ENCODE measurements at regions not wholly inside any gene's neighbourhood (a gene's known extent, or its start where the extent isn't known, plus 50 kb on each side); places are given as distances from the start of the nearest gene placed in this dataset.

DNA sequence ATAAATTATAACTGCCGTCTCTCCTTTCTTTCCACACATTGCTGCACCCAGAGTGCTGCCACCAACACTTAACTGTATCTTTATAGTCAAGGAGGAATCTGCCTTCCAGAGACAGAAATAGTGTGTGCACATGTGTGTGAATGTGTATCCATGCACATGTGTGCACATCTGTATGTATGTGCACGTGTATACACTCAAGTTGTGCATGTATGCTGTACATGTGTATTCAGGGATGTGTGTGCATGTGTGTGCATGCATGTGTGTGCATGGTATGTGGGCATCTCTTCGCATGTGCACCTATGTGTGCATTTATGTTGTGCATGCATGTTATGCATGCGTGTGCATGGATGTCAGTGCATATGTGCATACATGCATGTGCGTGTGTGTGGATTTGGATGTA, 253.3 kb downstream of the KLF6 start:
- Histone ChIP-seq H3K27ac (no peak overlapping the region), H3K36me3 (no peaks in the 10 kb centered on the region), H3K27me3 (no peaks in the 10 kb centered on the region), H3K4me1 (peaks cover 26% of the 10 kb centered on the region), H3K4me3 (no peak overlapping the region), H3K9me3 (no peaks in the 10 kb centered on the region)
- no peak for DNase-seq (ENCODE audit: low spot score in 2 of 2)
- 88% methylated on average over 5 of the region's 5 CpGs for WGBS
- no peak for TF ChIP-seq POLR2AphosphoS5 (IDR thresholded peaks at IDR 0.05)
- TF ChIP-seq, protein P1, sequence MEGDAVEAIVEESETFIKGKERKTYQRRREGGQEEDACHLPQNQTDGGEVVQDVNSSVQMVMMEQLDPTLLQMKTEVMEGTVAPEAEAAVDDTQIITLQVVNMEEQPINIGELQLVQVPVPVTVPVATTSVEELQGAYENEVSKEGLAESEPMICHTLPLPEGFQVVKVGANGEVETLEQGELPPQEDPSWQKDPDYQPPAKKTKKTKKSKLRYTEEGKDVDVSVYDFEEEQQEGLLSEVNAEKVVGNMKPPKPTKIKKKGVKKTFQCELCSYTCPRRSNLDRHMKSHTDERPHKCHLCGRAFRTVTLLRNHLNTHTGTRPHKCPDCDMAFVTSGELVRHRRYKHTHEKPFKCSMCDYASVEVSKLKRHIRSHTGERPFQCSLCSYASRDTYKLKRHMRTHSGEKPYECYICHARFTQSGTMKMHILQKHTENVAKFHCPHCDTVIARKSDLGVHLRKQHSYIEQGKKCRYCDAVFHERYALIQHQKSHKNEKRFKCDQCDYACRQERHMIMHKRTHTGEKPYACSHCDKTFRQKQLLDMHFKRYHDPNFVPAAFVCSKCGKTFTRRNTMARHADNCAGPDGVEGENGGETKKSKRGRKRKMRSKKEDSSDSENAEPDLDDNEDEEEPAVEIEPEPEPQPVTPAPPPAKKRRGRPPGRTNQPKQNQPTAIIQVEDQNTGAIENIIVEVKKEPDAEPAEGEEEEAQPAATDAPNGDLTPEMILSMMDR (IDR thresholded peaks at IDR 0.05) = no peak
- no peak for TF ChIP-seq EP300 (IDR thresholded peaks at IDR 0.05)

DNA sequence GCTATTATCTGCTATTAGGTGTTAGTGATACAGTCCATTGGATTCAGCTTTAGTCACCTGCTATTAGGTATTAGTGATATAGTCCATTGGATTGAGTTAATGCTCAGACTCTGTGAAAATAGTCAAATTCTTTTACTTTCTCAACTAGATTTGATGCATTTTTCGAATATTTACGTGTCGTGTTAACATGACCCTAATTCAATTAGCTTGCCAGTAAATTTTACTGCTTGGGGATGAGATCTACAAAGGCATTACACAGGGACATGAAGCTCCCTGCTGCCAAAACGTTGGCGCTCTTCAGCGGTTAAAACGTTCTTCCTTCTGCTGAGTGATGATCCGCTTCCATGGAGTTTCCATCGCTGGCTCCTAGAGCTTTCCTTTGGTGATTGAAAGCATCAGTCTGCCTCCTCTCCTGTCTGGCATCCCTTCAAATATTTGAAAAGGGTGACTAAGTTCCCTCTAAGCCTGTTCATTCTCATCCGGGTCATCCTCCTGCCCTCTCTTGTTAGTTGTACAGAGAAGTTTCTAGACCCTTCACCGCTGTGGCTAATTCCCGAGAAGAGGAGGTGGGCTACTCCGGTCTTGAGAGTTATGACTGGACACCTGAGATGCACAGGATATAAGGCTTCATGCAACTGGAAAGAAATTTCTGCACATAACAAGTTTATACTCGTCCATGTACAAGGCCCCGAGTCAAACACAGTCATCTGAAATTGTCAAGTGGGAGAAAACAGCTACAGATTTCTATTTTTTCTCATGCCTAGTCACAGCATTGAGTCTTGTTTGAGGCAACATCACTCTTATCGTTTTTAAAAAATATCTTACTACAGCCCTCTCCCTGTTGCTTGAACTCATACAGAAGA, 254.0 kb downstream of the KLF6 start:
- WGBS = 86% methylated on average over 16 of the region's 16 CpGs
- DNase-seq (ENCODE audit: low spot score in 2 of 2) = no peak
- TF ChIP-seq EP300 (IDR thresholded peaks at IDR 0.05) = no peak
- no peak for TF ChIP-seq POLR2AphosphoS5 (IDR thresholded peaks at IDR 0.05)
- TF ChIP-seq POLR2A (IDR thresholded peaks at IDR 0.05) = no peak
- TF ChIP-seq, protein P1 (IDR thresholded peaks at IDR 0.05) = no peak
- H3K27ac ChIP-seq = no peak overlapping the region
- no peaks in the 10 kb centered on the region for H3K27me3 ChIP-seq
- peaks cover 32% of the 10 kb centered on the region for H3K4me1 ChIP-seq
- no peaks in the 10 kb centered on the region for H3K9me3 ChIP-seq
- no peaks in the 10 kb centered on the region for H3K36me3 ChIP-seq
- H3K4me3 ChIP-seq = no peak overlapping the region

DNA sequence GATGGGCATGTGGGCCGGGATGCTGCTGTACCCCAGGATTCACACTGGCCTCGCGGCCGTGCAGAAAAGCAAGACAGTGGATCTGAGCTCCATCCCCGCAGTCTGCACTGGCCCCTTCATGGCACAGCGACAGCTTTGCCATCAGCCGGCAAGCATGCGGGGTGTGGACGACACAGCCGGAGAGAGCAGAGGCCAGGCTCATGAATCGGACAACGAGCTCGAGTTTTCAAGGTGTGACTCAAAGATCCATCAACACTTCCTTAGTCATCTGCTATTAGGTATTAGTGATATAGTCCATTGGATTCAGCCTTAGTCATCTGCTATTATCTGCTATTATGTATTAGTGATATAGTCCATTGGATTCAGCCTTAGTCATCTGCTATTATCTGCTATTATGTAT, 254.7 kb downstream of the KLF6 start:
- TF ChIP-seq POLR2AphosphoS5 (IDR thresholded peaks at IDR 0.05) = no peak
- TF ChIP-seq EP300 (IDR thresholded peaks at IDR 0.05) = no peak
- TF ChIP-seq POLR2A (IDR thresholded peaks at IDR 0.05) = no peak
- TF ChIP-seq, protein P1 (IDR thresholded peaks at IDR 0.05) = no peak
- Histone ChIP-seq H3K4me3 (no peak overlapping the region), H3K9me3 (no peaks in the 10 kb centered on the region), H3K4me1 (peaks cover 38% of the 10 kb centered on the region), H3K27ac (no peak overlapping the region), H3K27me3 (no peaks in the 10 kb centered on the region), H3K36me3 (no peaks in the 10 kb centered on the region)
- WGBS = 87% methylated on average over 10 of the region's 13 CpGs
- DNase-seq (ENCODE audit: low spot score in 2 of 2) = no peak

DNA sequence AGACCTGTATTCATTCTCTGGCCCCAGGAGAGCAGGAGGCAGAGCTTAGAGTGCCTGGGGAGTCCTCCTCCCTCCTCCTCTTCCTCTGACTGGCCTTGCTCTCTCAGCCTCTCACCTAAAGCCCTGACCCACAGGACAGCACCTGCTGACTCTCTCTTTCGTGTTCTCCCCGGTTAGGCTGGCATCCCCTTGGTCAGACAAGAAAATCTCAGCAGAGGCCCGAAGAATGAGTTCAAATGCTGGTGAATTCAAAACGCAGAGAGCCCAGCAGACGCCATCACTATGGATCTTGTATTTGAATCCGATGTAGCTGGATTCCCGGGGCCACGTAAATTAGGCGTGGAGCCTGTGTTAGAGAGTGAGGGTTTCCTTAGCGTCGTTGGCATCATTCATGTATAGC, 255.3 kb downstream of the KLF6 start:
- TF ChIP-seq POLR2AphosphoS5 (IDR thresholded peaks at IDR 0.05) (no peak), EP300 (IDR thresholded peaks at IDR 0.05) (no peak)
- TF ChIP-seq, protein P1 (IDR thresholded peaks at IDR 0.05) = no peak
- no peak for DNase-seq (ENCODE audit: low spot score in 2 of 2)
- H3K4me3 ChIP-seq = no peak overlapping the region
- no peaks in the 10 kb centered on the region for H3K36me3 ChIP-seq
- no peak overlapping the region for H3K27ac ChIP-seq
- H3K9me3 ChIP-seq = no peaks in the 10 kb centered on the region
- H3K4me1 ChIP-seq = peaks cover 38% of the 10 kb centered on the region
- H3K27me3 ChIP-seq = no peaks in the 10 kb centered on the region
- WGBS = 97% methylated on average over 11 of the region's 11 CpGs

DNA sequence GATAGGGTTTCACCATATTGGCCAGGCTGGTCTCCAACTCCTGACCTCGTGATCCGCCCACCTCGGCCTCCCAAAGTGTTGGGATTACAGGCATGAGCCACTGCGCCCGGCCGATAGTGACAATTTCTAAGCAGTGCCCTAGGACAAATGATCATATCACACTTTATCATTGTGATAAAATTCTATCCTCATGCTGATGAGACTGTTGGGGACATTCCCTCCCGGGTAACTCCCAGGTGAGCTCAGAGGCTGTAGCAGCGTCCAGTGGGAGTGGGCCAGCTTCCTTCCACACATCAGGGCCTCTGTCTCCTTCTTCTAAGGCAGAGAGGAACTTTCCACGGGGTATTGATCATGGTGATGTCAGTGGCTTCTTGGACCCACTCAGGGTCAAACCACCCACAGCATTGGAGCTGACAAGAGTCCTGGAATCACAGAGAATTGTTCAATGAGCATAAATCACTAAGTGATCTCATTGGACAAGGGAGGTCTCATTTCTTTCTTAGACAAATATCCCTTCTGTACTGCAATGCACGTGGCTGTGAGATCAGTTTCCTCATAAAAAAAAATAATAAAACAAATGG, 256.1 kb downstream of the KLF6 start:
- Histone ChIP-seq H3K9me3 (no peaks in the 10 kb centered on the region), H3K4me3 (no peak overlapping the region), H3K36me3 (no peaks in the 10 kb centered on the region), H3K27me3 (no peaks in the 10 kb centered on the region), H3K4me1 (peaks cover 38% of the 10 kb centered on the region), H3K27ac (peak overlapping the region; percentile 77)
- no peak for TF ChIP-seq EP300 (IDR thresholded peaks at IDR 0.05)
- TF ChIP-seq POLR2A (IDR thresholded peaks at IDR 0.05) = no peak
- TF ChIP-seq POLR2AphosphoS5 (IDR thresholded peaks at IDR 0.05) = no peak
- WGBS = 75% methylated on average over 10 of the region's 10 CpGs
- no peak for DNase-seq (ENCODE audit: low spot score in 2 of 2)

All from suprapubic skin (tissue), 4 donors.